Transverse colon (tissue), 4 donors: ENCODE measurements at regions not wholly inside any gene's neighbourhood (a gene's known extent, or its start where the extent isn't known, plus 50 kb on each side); places are given as distances from the start of the nearest gene placed in this dataset.

Experiments
- DNase-seq: peaks from one replicate; pipeline ENCODE4 v3.0.0-alpha.2; 2019
- H3K27ac ChIP-seq, 4 donors: fragments of 200-600 bp; sonication (generic); 2 replicates each; pipeline ENCODE4 v1.5.1; 2016 to 2018; ENCODE audit warnings: inconsistent platforms in 4 of 4
- H3K27me3 ChIP-seq: fragments of 200-600 bp; sonication (generic); 2 replicates; pipeline ENCODE4 v1.5.1; 2017; ENCODE audit warnings: inconsistent platforms
- H3K36me3 ChIP-seq, 4 donors: fragments of 200-600 bp; sonication (generic); 2 replicates each; pipeline ENCODE4 v1.5.1; 2017 to 2019; ENCODE audit warnings: inconsistent platforms in 4 of 4
- H3K4me1 ChIP-seq, 4 donors: fragments of 200-600 bp; sonication (generic); 2 replicates each; pipeline ENCODE4 v1.5.1; 2017 to 2020; ENCODE audit warnings: inconsistent platforms in 4 of 4
- H3K4me3 ChIP-seq, 4 donors: fragments of 200-600 bp; sonication (generic); 1 replicate in 1 of 4; 2 replicates in 3 of 4; pipeline versions ENCODE4 v1.5.1 to v1.6.1; 2017 to 2019; ENCODE audit warnings: inconsistent platforms in 4 of 4
- H3K9me3 ChIP-seq, 2 donors: fragments of 200-600 bp; sonication (generic); 2 replicates each; pipeline ENCODE4 v1.5.1; 2017 to 2019; ENCODE audit warnings: inconsistent platforms in 2 of 2
- EP300 ChIP-seq: sonication (generic); formaldehyde crosslinking; IDR thresholded peaks from one replicate; pipeline ENCODE4 v1.6.1; 2017; ENCODE audit warnings: antibody characterized with exemption, low read depth
- POLR2A ChIP-seq: fragments of 450-650 bp; IDR thresholded peaks from one replicate; pipeline ENCODE4 v1.6.1; 2016; ENCODE audit warnings: antibody characterized with exemption, mild to moderate bottlenecking, moderate library complexity
- POLR2AphosphoS5 ChIP-seq, 3 donors: sonication (generic); formaldehyde crosslinking; IDR thresholded peaks; one replicate each; pipeline ENCODE4 v1.6.1; 2016; ENCODE audit warnings: antibody characterized with exemption in 3 of 3
- WGBS, 2 donors: methylation state at CpG; one replicate each; pipeline ENCODE4 v1.1.5; 2018; ENCODE audit warnings: low coverage in 1 of 2; 5-methylcytosine and 5-hydroxymethylcytosine counted together
- in situ Hi-C, 4 donors: fragments of 200-750 bp; cut with MboI; loops; one replicate each; pipeline versions ENCODE4 v1.15.0 to v1.15.1; 2017; ENCODE audit warnings: low sequenced_read_pairs in 3 of 4, low pct_ligation_motif_present in 1 of 4, low pct_unique_long_range_greater_than_20kb in 1 of 4
- intact Hi-C: fragments of 100-400 bp; cut with DNase I; formaldehyde crosslinking; loops from one replicate; pipeline ENCODE4 v1.15.1; 2023; ENCODE audit warnings: low total_unique reads
- TF ChIP-seq, protein P1 (sequence below), 5 experiments: fragments of 200-600 bp in 3 of 5; fragments of 450-650 bp in 2 of 5; sonication (generic) in 3 of 5; IDR thresholded peaks; 1 replicate in 2 of 5; 2 replicates in 3 of 5; pipeline ENCODE4 v1.5.1; 2016 to 2017; ENCODE audit warnings: antibody characterized with exemption in 5 of 5, inconsistent platforms in 3 of 5, mild to moderate bottlenecking in 2 of 5, moderate library complexity in 1 of 5

DNA sequence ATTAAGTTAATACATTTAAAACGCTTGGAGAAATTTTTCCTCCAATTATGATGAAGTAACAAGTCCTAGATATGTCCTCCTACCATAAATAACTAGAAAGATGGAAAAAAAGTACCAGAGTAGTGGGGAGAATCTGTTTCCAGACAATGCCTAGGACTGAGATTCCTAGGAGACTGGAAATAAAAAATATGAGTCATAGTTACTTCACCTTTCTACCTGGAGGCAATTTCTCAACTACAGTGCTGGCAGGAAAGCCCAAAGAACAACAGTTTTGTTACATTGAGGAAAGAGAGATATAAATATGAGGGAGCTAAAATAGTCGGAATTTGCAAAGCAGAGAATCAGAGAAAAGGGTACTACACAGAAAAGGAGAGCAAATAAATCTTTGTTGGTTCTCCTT, 202.1 kb upstream of the ARHGAP42 start:
- WGBS, 2 donors: 58 to 77% methylated on average over 2 of the region's 2 CpGs

DNA sequence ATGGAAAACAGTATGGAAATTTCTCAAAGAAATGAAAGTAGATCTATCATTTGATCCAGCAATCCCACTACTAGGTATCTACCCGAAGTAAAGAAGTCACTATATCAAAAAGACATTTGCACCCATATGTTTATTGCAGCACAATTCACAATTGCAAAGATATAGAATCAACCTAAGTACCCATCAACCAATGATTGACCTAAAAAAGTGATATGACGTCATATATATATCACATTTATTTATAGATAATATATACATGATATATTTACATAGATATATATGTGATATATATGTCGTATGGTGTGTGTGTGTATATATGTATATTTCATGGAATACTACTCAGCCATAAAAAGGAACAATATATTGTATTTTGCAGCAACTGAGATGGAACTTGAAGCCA, 188.3 kb upstream of the ARHGAP42 start:
- no peak overlapping the region for H3K27ac ChIP-seq
- no peaks in the 10 kb centered on the region for H3K9me3 ChIP-seq
- H3K36me3 ChIP-seq: no peaks in the 10 kb centered on the region
- H3K4me1 ChIP-seq: no peaks in the 10 kb centered on the region
- in situ Hi-C loops: no loop called here
- intact Hi-C loops: no loop called here
- WGBS, 2 donors: 83% methylated on average over 3 of the region's 3 CpGs
- H3K4me3 ChIP-seq: no peak overlapping the region
- no peak for DNase-seq
- TF ChIP-seq, protein P1, sequence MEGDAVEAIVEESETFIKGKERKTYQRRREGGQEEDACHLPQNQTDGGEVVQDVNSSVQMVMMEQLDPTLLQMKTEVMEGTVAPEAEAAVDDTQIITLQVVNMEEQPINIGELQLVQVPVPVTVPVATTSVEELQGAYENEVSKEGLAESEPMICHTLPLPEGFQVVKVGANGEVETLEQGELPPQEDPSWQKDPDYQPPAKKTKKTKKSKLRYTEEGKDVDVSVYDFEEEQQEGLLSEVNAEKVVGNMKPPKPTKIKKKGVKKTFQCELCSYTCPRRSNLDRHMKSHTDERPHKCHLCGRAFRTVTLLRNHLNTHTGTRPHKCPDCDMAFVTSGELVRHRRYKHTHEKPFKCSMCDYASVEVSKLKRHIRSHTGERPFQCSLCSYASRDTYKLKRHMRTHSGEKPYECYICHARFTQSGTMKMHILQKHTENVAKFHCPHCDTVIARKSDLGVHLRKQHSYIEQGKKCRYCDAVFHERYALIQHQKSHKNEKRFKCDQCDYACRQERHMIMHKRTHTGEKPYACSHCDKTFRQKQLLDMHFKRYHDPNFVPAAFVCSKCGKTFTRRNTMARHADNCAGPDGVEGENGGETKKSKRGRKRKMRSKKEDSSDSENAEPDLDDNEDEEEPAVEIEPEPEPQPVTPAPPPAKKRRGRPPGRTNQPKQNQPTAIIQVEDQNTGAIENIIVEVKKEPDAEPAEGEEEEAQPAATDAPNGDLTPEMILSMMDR (IDR thresholded peaks at IDR 0.05): no peak
- no peaks in the 10 kb centered on the region for H3K27me3 ChIP-seq

More for the DNA sequence above, 202.1 kb upstream of the ARHGAP42 start:
- Histone ChIP-seq H3K27ac (no peak overlapping the region), H3K27me3 (no peaks in the 10 kb centered on the region), H3K4me1 (no peaks in the 10 kb centered on the region), H3K4me3 (no peak overlapping the region), H3K9me3 (peaks cover 0 to 3% of the 10 kb centered on the region in 2 donors), H3K36me3 (no peaks in the 10 kb centered on the region)
- no peak for DNase-seq
- intact Hi-C loops (no loop called here), in situ Hi-C loops (no loop called here)
- TF ChIP-seq, protein P1 (IDR thresholded peaks at IDR 0.05): no peak
- TF ChIP-seq EP300 (no peak), POLR2AphosphoS5 (IDR thresholded peaks at IDR 0.05) (no peak), POLR2A (no peak)

DNA sequence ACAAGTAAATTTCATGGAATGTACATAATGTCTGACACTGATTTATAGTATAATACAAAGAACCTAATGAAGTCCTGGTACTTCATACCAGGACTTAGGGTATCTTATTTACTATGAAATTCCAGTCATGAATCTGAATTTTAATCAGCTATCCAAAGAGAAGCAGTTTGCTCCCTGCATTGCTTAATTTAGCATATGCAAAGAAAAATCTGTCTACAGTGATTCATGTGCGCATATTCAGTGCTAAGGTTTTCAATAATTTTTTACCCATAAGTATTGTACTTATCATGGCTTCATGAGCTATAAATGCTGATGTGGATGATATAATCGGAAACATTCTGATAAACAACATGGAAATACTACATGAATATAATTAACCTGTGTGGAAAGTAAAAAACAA, 185.6 kb upstream of the ARHGAP42 start:
- Histone ChIP-seq H3K9me3 (no peaks in the 10 kb centered on the region), H3K27me3 (no peaks in the 10 kb centered on the region), H3K4me3 (no peak overlapping the region), H3K36me3 (no peaks in the 10 kb centered on the region), H3K27ac (no peak overlapping the region), H3K4me1 (no peaks in the 10 kb centered on the region)
- in situ Hi-C loops: no loop called here
- DNase-seq: no peak
- no peak for TF ChIP-seq EP300
- no peak for TF ChIP-seq POLR2AphosphoS5 (IDR thresholded peaks at IDR 0.05)
- TF ChIP-seq POLR2A: no peak
- TF ChIP-seq, protein P1 (IDR thresholded peaks at IDR 0.05): no peak
- 80 to 90% methylated on average over 1 to 2 of the region's 2 CpGs for WGBS, 2 donors
- intact Hi-C loops: no loop called here

DNA sequence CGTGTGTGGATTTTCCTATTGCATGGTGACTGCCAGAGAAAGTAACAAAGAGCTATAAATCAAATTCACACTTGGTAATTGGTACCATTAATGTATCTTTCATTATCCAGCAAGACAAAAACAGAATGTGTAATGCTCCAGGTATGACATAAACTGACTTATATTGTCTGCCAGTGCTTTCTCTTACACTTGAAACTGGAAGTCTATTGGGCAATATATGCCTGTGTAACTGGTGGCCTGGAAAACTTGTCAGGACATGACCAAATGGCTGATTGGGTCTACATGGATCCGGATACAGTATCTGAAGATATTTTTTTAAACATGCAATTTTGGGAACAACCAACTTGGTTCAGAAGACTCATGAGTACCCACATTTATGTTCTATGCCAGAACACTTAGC, 174.6 kb upstream of the ARHGAP42 start:
- Histone ChIP-seq H3K27me3 (no peaks in the 10 kb centered on the region), H3K36me3 (no peaks in the 10 kb centered on the region), H3K27ac (no peak overlapping the region), H3K4me3 (no peak overlapping the region), H3K9me3 (no peaks in the 10 kb centered on the region), H3K4me1 (peaks cover 0 to 4% (median 0%) of the 10 kb centered on the region in 4 donors)
- intact Hi-C loops (no loop called here), in situ Hi-C loops (no loop called here)
- WGBS, 2 donors: 52 to 65% methylated on average over 2 of the region's 2 CpGs
- DNase-seq: no peak
- no peak for TF ChIP-seq EP300
- TF ChIP-seq POLR2AphosphoS5 (IDR thresholded peaks at IDR 0.05): no peak
- TF ChIP-seq, protein P1 (IDR thresholded peaks at IDR 0.05): no peak
- TF ChIP-seq POLR2A: no peak
